HEK293T (cell line): ENCODE measurements at regions not wholly inside any gene's neighbourhood (a gene's known extent, or its start where the extent isn't known, plus 50 kb on each side); places are given as distances from the start of the nearest gene placed in this dataset.

Experiments used
- CTCF ChIA-PET: fragments of 350-600 bp; formaldehyde crosslinking; extraction: SDS; loops from one replicate; lab custom pipeline; 2021; ENCODE audit warnings: antibody characterized with exemption, inconsistent platforms; lab: Yijun Ruan, JAX
- POLR2A ChIA-PET: fragments of 350-600 bp; formaldehyde crosslinking; extraction: SDS; loops from one replicate; lab custom pipeline; 2020; ENCODE audit warnings: antibody characterized with exemption, inconsistent platforms; lab: Yijun Ruan, JAX
- DNase-seq: peaks from one replicate; pipeline ENCODE4 v3.0.0; 2012; ENCODE audit warnings: mixed read lengths; ENCODE audit errors: extremely low spot score
- ARNT ChIP-seq: fragments of 450-650 bp; IDR thresholded peaks from 2 replicates; pipeline ENCODE4 v1.6.1; 2017; ENCODE audit warnings: mild to moderate bottlenecking
- BHLHE40 ChIP-seq: fragments of 450-650 bp; IDR thresholded peaks from 2 replicates; pipeline ENCODE4 v1.6.1; 2016; ENCODE audit warnings: mild to moderate bottlenecking, moderate library complexity, borderline replicate concordance
- CTBP1 ChIP-seq: fragments of 450-650 bp; IDR thresholded peaks from 2 replicates; pipeline ENCODE4 v1.6.1; 2016; ENCODE audit warnings: borderline replicate concordance
- ELF4 ChIP-seq: fragments of 450-650 bp; IDR thresholded peaks from 2 replicates; pipeline ENCODE4 v1.6.1; 2017; ENCODE audit warnings: antibody characterized with exemption
- FOXA1 ChIP-seq: fragments of 450-650 bp; IDR thresholded peaks from 2 replicates; pipeline ENCODE4 v1.6.1; 2016; ENCODE audit warnings: mild to moderate bottlenecking
- FOXK2 ChIP-seq: fragments of 450-650 bp; IDR thresholded peaks from 2 replicates; pipeline ENCODE4 v1.6.1; 2016; ENCODE audit warnings: mild to moderate bottlenecking
- FOXM1 ChIP-seq: fragments of 450-650 bp; IDR thresholded peaks from 2 replicates; pipeline ENCODE4 v1.6.1; 2017; ENCODE audit warnings: mild to moderate bottlenecking, borderline replicate concordance
- HDGF ChIP-seq: fragments of 450-650 bp; IDR thresholded peaks from 2 replicates; pipeline ENCODE4 v1.6.1; 2017; ENCODE audit warnings: antibody characterized with exemption, borderline replicate concordance
- L3MBTL2 ChIP-seq: fragments of 450-650 bp; conservative IDR thresholded peaks from 2 replicates; pipeline ENCODE4 v1.6.1; 2016; ENCODE audit warnings: mild to moderate bottlenecking
- LEF1 ChIP-seq: fragments of 450-650 bp; IDR thresholded peaks from 2 replicates; pipeline ENCODE4 v1.6.1; 2017; ENCODE audit warnings: mild to moderate bottlenecking, borderline replicate concordance
- NFRKB ChIP-seq: fragments of 450-650 bp; IDR thresholded peaks from 2 replicates; pipeline ENCODE4 v1.6.1; 2016; ENCODE audit warnings: mild to moderate bottlenecking, moderate library complexity
- PKNOX1 ChIP-seq: fragments of 450-650 bp; IDR thresholded peaks from 2 replicates; pipeline ENCODE4 v1.6.1; 2016
- SP1 ChIP-seq: fragments of 450-650 bp; IDR thresholded peaks from 2 replicates; pipeline ENCODE4 v1.6.1; 2017
- SUZ12 ChIP-seq: fragments of 450-650 bp; IDR thresholded peaks from 2 replicates; pipeline ENCODE4 v1.6.1; 2016; ENCODE audit warnings: mild to moderate bottlenecking
- TARDBP ChIP-seq: fragments of 450-650 bp; IDR thresholded peaks from 2 replicates; pipeline ENCODE4 v1.6.1; 2016
- ZNF384 ChIP-seq: fragments of 450-650 bp; IDR thresholded peaks from 2 replicates; pipeline ENCODE4 v1.6.1; 2016

- CTCF ChIA-PET = no interaction called here
- TF ChIP-seq FOXA1 = no peak
- TF ChIP-seq NFRKB = no peak
- no peak for TF ChIP-seq HDGF
- no peak for TF ChIP-seq BHLHE40
- no peak for TF ChIP-seq SP1
- TF ChIP-seq PKNOX1 = no peak
- TF ChIP-seq FOXK2 = no peak
- TF ChIP-seq L3MBTL2 = no peak
- no peak for TF ChIP-seq CTBP1
- TF ChIP-seq ARNT = no peak
- no peak for TF ChIP-seq TARDBP
- no peak for TF ChIP-seq SUZ12
- TF ChIP-seq LEF1 = no peak
- DNase-seq = no peak
- POLR2A ChIA-PET = no interaction called here
Measured at GRCh38 chr6:1031720-1032119, 280.2 kb upstream of the FOXQ1 start.

- ChIA-PET CTCF (no interaction called here), POLR2A (no interaction called here)
- TF ChIP-seq FOXK2 (no peak), ZNF384 (no peak), PKNOX1 (no peak), FOXA1 (no peak), BHLHE40 (no peak), LEF1 (no peak), ELF4 (no peak), SUZ12 (no peak), CTBP1 (no peak), HDGF (no peak), FOXM1 (no peak), NFRKB (no peak), L3MBTL2 (no peak)
- DNase-seq = no peak
Measured at GRCh38 chr6:1029141-1029540, 282.8 kb upstream of the FOXQ1 start.

GRCh38 chr6:1028723-1029122, 283.2 kb upstream of the FOXQ1 start:
- ChIA-PET CTCF (no interaction called here), POLR2A (no interaction called here)
- TF ChIP-seq LEF1 = no peak
- peak; percentile 64 for TF ChIP-seq PKNOX1
- no peak for DNase-seq

GRCh38 chr6:1027795-1028569, 283.9 kb upstream of the FOXQ1 start:
- POLR2A ChIA-PET = no interaction called here
- DNase-seq = no peak
- TF ChIP-seq FOXK2 (no peak), SP1 (no peak), BHLHE40 (no peak), L3MBTL2 (no peak), LEF1 (no peak), ZNF384 (no peak), NFRKB (no peak), SUZ12 (no peak), ARNT (no peak), ELF4 (no peak), HDGF (no peak), TARDBP (no peak), FOXM1 (no peak), CTBP1 (no peak), FOXA1 (no peak)
- CTCF ChIA-PET = no interaction called here

GRCh38 chr6:1027109-1027794, 284.6 kb upstream of the FOXQ1 start:
- POLR2A ChIA-PET = no interaction called here
- CTCF ChIA-PET = no interaction called here
- no peak for DNase-seq
- no peak for TF ChIP-seq ELF4
- no peak for TF ChIP-seq SUZ12
- TF ChIP-seq SP1 = no peak
- TF ChIP-seq TARDBP = no peak
- no peak for TF ChIP-seq HDGF
- TF ChIP-seq LEF1 = no peak
- TF ChIP-seq ZNF384 = no peak
- TF ChIP-seq BHLHE40 = no peak
- no peak for TF ChIP-seq L3MBTL2

- TF ChIP-seq FOXA1 = no peak
- CTCF ChIA-PET = no interaction called here
- POLR2A ChIA-PET = no interaction called here
- DNase-seq = no peak
Measured at GRCh38 chr6:1025821-1026220, 286.1 kb upstream of the FOXQ1 start.
